WTC11 (cell line): ENCODE measurements at regions not wholly inside any gene's neighbourhood (a gene's known extent, or its start where the extent isn't known, plus 50 kb on each side); places are given as distances from the start of the nearest gene placed in this dataset.

ENCODE experiments used
- ATAC-seq: fragments of 200-7000 bp; cut with Tn5 transposase; 2 replicates; pipeline ENCODE4 v1.10.0; 2021; ENCODE audit warnings: mild to moderate bottlenecking, moderate library complexity
- CTCF ChIA-PET: fragments of 300-600 bp; sonication (Branson Sonifier 250); formaldehyde crosslinking; loops from one replicate; lab custom pipeline; 2021; ENCODE audit warnings: antibody characterized with exemption; lab: Charles Lee
- POLR2A ChIA-PET: fragments of 350-600 bp; sonication (Branson Sonifier 250); formaldehyde crosslinking; loops from one replicate; lab custom pipeline; 2021; ENCODE audit warnings: antibody characterized with exemption; lab: Charles Lee
- DNase-seq: peaks from one replicate; pipeline ENCODE4 v3.0.0; 2021; ENCODE audit warnings: low spot score
- H3K27ac Mint-ChIP-seq: 2 replicates; pipeline ENCODE4 v1.8.0; 2021; ENCODE audit warnings: mixed read lengths
- H3K27me3 Mint-ChIP-seq: 2 replicates; pipeline ENCODE4 v1.8.0; 2021; ENCODE audit warnings: low read depth, mild to moderate bottlenecking, moderate library complexity, mixed read lengths
- H3K36me3 Mint-ChIP-seq: 2 replicates; pipeline ENCODE4 v1.8.0; 2021; ENCODE audit warnings: mixed read lengths
- H3K4me1 Mint-ChIP-seq: 2 replicates; pipeline ENCODE4 v1.8.0; 2022; ENCODE audit warnings: mixed read lengths
- H3K4me3 Mint-ChIP-seq: 2 replicates; pipeline ENCODE4 v1.8.0; 2021; ENCODE audit warnings: mild to moderate bottlenecking, moderate library complexity, mixed read lengths
- H3K9me3 Mint-ChIP-seq: 2 replicates; pipeline ENCODE4 v1.8.0; 2021; ENCODE audit warnings: mixed read lengths
- NR2C2 ChIP-seq: sonication (generic); formaldehyde crosslinking; IDR thresholded peaks from 2 replicates; pipeline ENCODE4 v1.8.0; 2022; ENCODE audit warnings: mild to moderate bottlenecking, missing genetic modification reagents
- PRRX2 ChIP-seq: fragments of 250-450 bp; sonication (Bioruptor Pico); IDR thresholded peaks from 2 replicates; pipeline ENCODE4 v1.8.0; 2021; ENCODE audit warnings: mild to moderate bottlenecking
- RORB ChIP-seq: fragments of 250-450 bp; sonication (Bioruptor Pico); IDR thresholded peaks from 2 replicates; pipeline ENCODE4 v1.9.0; 2021; ENCODE audit warnings: mild to moderate bottlenecking
- SP1 ChIP-seq: sonication (generic); formaldehyde crosslinking; conservative IDR thresholded peaks from 2 replicates; pipeline ENCODE4 v1.8.1; 2022; ENCODE audit warnings: missing genetic modification reagents
- ZBTB21 ChIP-seq: sonication (generic); formaldehyde crosslinking; IDR thresholded peaks from 2 replicates; pipeline ENCODE4 v1.8.1; 2023; ENCODE audit warnings: mild to moderate bottlenecking, missing genetic modification reagents, borderline replicate concordance
- ZNF138 ChIP-seq: sonication (generic); formaldehyde crosslinking; conservative IDR thresholded peaks from 2 replicates; pipeline ENCODE4 v1.8.1; 2022; ENCODE audit warnings: mild to moderate bottlenecking, moderate library complexity, missing genetic modification reagents
- TF ChIP-seq, protein P1 (sequence below): sonication (generic); formaldehyde crosslinking; IDR thresholded peaks from 2 replicates; pipeline ENCODE4 v1.8.0; 2022; ENCODE audit warnings: mild to moderate bottlenecking, missing genetic modification reagents
- TF ChIP-seq, protein P2 (sequence below): fragments of 250-450 bp; sonication (Bioruptor Pico); conservative IDR thresholded peaks from 2 replicates; pipeline ENCODE4 v1.9.0; 2021; ENCODE audit warnings: mild to moderate bottlenecking
- TF ChIP-seq, protein P3 (sequence below): sonication (generic); formaldehyde crosslinking; IDR thresholded peaks from 2 replicates; pipeline ENCODE4 v1.8.1; 2023; ENCODE audit warnings: mild to moderate bottlenecking, missing genetic modification reagents, moderate library complexity
- TF ChIP-seq, protein P4 (sequence below): sonication (generic); formaldehyde crosslinking; IDR thresholded peaks from 2 replicates; pipeline ENCODE4 v1.8.1; 2022; ENCODE audit warnings: mild to moderate bottlenecking, missing genetic modification reagents, moderate library complexity, borderline replicate concordance
- TF ChIP-seq, protein P5 (sequence below): sonication (generic); formaldehyde crosslinking; IDR thresholded peaks from 2 replicates; pipeline ENCODE4 v1.8.0; 2023; ENCODE audit warnings: missing genetic modification reagents, mild to moderate bottlenecking, borderline replicate concordance
- TF ChIP-seq, protein P6 (sequence below): sonication (generic); formaldehyde crosslinking; IDR thresholded peaks from 2 replicates; pipeline ENCODE4 v1.8.1; 2022; ENCODE audit warnings: mild to moderate bottlenecking, moderate library complexity, missing genetic modification reagents
- TF ChIP-seq, protein P7 (sequence below): sonication (generic); formaldehyde crosslinking; IDR thresholded peaks from 2 replicates; pipeline ENCODE4 v1.8.1; 2023; ENCODE audit warnings: mild to moderate bottlenecking, missing genetic modification reagents
- TF ChIP-seq, protein P8 (sequence below): fragments of 200-600 bp; IDR thresholded peaks from 2 replicates; pipeline ENCODE4 v1.8.0; 2022; ENCODE audit warnings: antibody characterized with exemption
- TF ChIP-seq, protein P9 (sequence below): sonication (generic); formaldehyde crosslinking; IDR thresholded peaks from 2 replicates; pipeline ENCODE4 v1.8.1; 2023; ENCODE audit warnings: mild to moderate bottlenecking, moderate library complexity, missing genetic modification reagents

DNA sequence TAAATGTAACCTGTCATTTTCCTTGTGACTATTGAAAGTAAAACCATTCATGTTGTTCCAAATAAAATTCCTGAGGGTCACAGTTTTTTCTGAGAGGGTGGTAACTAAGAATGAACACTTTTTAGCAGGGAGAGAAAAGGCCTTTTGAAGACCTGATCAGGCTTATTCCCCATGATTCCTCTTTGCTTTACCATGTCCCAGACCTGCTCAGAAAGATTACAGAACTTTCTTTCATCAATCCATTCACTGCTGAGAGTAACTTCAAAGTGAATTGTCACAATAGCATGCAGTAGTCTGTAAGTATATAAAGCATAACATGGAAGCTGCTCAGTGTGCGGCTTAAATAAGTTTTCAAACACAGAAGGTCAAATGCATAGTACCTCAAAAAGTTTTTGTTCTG, 201.5 kb upstream of the COL11A1 start:
- no peaks in the 10 kb centered on the region for H3K4me1 Mint-ChIP-seq
- H3K4me3 Mint-ChIP-seq: no peak overlapping the region
- ChIA-PET POLR2A (no interaction called here), CTCF (no interaction called here)
- H3K27ac Mint-ChIP-seq: no peak overlapping the region
- no peak for DNase-seq
- ATAC-seq: no peak
- TF ChIP-seq PRRX2 (CRISPR knock-in tag) (no peak), ZNF138 (CRISPR knock-in tag) (no peak), ZBTB21 (CRISPR knock-in tag) (no peak), RORB (no peak), NR2C2 (CRISPR knock-in tag) (no peak), SP1 (no peak)
- TF ChIP-seq, protein P1, sequence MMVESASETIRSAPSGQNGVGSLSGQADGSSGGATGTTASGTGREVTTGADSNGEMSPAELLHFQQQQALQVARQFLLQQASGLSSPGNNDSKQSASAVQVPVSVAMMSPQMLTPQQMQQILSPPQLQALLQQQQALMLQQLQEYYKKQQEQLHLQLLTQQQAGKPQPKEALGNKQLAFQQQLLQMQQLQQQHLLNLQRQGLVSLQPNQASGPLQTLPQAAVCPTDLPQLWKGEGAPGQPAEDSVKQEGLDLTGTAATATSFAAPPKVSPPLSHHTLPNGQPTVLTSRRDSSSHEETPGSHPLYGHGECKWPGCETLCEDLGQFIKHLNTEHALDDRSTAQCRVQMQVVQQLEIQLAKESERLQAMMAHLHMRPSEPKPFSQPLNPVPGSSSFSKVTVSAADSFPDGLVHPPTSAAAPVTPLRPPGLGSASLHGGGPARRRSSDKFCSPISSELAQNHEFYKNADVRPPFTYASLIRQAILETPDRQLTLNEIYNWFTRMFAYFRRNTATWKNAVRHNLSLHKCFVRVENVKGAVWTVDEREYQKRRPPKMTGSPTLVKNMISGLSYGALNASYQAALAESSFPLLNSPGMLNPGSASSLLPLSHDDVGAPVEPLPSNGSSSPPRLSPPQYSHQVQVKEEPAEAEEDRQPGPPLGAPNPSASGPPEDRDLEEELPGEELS (CRISPR knock-in tag): no peak
- TF ChIP-seq, protein P2, sequence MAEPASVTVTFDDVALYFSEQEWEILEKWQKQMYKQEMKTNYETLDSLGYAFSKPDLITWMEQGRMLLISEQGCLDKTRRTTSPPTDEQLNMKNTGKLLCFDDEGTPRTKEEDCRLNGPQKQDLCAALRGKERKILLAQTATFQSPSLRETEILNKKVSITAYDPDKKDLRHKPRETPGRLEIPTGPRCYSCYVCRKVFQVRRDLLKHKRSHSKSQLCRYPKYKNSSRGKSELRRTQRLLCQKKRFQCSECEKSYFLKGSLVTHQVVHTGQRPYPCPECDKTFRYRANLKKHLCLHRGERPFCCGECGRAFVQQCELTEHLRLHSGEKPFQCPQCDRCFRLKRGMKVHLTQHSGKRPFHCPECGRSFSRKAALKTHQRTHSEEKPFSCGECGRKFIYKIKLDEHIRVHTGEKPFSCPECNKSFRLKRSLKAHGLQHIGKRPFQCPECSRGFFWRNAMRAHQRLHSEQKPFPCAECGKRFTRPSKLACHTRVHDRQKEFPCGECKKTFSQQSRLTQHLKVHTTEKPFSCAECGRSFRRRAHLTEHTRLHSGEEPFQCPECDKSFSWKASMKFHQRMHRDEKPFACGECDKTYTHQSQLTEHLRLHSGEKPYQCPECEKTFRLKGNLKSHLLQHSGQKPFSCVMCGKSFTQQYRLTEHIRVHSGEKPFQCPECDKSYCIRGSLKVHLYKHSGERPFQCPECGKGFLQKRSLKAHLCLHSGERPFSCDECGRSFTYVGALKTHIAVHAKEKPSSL: no peak
- TF ChIP-seq, protein P3, sequence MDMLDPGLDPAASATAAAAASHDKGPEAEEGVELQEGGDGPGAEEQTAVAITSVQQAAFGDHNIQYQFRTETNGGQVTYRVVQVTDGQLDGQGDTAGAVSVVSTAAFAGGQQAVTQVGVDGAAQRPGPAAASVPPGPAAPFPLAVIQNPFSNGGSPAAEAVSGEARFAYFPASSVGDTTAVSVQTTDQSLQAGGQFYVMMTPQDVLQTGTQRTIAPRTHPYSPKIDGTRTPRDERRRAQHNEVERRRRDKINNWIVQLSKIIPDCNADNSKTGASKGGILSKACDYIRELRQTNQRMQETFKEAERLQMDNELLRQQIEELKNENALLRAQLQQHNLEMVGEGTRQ (CRISPR knock-in tag): no peak
- TF ChIP-seq, protein P4, sequence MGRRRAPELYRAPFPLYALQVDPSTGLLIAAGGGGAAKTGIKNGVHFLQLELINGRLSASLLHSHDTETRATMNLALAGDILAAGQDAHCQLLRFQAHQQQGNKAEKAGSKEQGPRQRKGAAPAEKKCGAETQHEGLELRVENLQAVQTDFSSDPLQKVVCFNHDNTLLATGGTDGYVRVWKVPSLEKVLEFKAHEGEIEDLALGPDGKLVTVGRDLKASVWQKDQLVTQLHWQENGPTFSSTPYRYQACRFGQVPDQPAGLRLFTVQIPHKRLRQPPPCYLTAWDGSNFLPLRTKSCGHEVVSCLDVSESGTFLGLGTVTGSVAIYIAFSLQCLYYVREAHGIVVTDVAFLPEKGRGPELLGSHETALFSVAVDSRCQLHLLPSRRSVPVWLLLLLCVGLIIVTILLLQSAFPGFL (CRISPR knock-in tag): no peak
- TF ChIP-seq, protein P5, sequence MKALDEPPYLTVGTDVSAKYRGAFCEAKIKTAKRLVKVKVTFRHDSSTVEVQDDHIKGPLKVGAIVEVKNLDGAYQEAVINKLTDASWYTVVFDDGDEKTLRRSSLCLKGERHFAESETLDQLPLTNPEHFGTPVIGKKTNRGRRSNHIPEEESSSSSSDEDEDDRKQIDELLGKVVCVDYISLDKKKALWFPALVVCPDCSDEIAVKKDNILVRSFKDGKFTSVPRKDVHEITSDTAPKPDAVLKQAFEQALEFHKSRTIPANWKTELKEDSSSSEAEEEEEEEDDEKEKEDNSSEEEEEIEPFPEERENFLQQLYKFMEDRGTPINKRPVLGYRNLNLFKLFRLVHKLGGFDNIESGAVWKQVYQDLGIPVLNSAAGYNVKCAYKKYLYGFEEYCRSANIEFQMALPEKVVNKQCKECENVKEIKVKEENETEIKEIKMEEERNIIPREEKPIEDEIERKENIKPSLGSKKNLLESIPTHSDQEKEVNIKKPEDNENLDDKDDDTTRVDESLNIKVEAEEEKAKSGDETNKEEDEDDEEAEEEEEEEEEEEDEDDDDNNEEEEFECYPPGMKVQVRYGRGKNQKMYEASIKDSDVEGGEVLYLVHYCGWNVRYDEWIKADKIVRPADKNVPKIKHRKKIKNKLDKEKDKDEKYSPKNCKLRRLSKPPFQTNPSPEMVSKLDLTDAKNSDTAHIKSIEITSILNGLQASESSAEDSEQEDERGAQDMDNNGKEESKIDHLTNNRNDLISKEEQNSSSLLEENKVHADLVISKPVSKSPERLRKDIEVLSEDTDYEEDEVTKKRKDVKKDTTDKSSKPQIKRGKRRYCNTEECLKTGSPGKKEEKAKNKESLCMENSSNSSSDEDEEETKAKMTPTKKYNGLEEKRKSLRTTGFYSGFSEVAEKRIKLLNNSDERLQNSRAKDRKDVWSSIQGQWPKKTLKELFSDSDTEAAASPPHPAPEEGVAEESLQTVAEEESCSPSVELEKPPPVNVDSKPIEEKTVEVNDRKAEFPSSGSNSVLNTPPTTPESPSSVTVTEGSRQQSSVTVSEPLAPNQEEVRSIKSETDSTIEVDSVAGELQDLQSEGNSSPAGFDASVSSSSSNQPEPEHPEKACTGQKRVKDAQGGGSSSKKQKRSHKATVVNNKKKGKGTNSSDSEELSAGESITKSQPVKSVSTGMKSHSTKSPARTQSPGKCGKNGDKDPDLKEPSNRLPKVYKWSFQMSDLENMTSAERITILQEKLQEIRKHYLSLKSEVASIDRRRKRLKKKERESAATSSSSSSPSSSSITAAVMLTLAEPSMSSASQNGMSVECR: no peak
- TF ChIP-seq, protein P6, sequence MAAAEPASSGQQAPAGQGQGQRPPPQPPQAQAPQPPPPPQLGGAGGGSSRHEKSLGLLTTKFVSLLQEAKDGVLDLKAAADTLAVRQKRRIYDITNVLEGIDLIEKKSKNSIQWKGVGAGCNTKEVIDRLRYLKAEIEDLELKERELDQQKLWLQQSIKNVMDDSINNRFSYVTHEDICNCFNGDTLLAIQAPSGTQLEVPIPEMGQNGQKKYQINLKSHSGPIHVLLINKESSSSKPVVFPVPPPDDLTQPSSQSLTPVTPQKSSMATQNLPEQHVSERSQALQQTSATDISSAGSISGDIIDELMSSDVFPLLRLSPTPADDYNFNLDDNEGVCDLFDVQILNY (CRISPR knock-in tag): no peak
- TF ChIP-seq, protein P7, sequence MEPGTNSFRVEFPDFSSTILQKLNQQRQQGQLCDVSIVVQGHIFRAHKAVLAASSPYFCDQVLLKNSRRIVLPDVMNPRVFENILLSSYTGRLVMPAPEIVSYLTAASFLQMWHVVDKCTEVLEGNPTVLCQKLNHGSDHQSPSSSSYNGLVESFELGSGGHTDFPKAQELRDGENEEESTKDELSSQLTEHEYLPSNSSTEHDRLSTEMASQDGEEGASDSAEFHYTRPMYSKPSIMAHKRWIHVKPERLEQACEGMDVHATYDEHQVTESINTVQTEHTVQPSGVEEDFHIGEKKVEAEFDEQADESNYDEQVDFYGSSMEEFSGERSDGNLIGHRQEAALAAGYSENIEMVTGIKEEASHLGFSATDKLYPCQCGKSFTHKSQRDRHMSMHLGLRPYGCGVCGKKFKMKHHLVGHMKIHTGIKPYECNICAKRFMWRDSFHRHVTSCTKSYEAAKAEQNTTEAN: no peak
- TF ChIP-seq, protein P8, sequence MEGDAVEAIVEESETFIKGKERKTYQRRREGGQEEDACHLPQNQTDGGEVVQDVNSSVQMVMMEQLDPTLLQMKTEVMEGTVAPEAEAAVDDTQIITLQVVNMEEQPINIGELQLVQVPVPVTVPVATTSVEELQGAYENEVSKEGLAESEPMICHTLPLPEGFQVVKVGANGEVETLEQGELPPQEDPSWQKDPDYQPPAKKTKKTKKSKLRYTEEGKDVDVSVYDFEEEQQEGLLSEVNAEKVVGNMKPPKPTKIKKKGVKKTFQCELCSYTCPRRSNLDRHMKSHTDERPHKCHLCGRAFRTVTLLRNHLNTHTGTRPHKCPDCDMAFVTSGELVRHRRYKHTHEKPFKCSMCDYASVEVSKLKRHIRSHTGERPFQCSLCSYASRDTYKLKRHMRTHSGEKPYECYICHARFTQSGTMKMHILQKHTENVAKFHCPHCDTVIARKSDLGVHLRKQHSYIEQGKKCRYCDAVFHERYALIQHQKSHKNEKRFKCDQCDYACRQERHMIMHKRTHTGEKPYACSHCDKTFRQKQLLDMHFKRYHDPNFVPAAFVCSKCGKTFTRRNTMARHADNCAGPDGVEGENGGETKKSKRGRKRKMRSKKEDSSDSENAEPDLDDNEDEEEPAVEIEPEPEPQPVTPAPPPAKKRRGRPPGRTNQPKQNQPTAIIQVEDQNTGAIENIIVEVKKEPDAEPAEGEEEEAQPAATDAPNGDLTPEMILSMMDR: no peak
- TF ChIP-seq, protein P9, sequence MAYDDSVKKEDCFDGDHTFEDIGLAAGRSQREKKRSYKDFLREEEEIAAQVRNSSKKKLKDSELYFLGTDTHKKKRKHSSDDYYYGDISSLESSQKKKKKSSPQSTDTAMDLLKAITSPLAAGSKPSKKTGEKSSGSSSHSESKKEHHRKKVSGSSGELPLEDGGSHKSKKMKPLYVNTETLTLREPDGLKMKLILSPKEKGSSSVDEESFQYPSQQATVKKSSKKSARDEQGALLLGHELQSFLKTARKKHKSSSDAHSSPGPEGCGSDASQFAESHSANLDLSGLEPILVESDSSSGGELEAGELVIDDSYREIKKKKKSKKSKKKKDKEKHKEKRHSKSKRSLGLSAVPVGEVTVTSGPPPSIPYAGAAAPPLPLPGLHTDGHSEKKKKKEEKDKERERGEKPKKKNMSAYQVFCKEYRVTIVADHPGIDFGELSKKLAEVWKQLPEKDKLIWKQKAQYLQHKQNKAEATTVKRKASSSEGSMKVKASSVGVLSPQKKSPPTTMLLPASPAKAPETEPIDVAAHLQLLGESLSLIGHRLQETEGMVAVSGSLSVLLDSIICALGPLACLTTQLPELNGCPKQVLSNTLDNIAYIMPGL (CRISPR knock-in tag): no peak
- H3K9me3 Mint-ChIP-seq: no peaks in the 10 kb centered on the region
- no peaks in the 10 kb centered on the region for H3K27me3 Mint-ChIP-seq
- no peaks in the 10 kb centered on the region for H3K36me3 Mint-ChIP-seq
